ENCODE measurements at regions not wholly inside any gene's neighbourhood (a gene's known extent, or its start where the extent isn't known, plus 50 kb on each side); places are given as distances from the start of the nearest gene placed in this dataset.

- DNase-seq: no peak
Observed at GRCh38 chr18:2409906-2410305, 161.4 kb downstream of the METTL4 start.

GRCh38 chr18:2410688-2411087, 160.6 kb downstream of the METTL4 start:
- DNase-seq: no peak

DNA sequence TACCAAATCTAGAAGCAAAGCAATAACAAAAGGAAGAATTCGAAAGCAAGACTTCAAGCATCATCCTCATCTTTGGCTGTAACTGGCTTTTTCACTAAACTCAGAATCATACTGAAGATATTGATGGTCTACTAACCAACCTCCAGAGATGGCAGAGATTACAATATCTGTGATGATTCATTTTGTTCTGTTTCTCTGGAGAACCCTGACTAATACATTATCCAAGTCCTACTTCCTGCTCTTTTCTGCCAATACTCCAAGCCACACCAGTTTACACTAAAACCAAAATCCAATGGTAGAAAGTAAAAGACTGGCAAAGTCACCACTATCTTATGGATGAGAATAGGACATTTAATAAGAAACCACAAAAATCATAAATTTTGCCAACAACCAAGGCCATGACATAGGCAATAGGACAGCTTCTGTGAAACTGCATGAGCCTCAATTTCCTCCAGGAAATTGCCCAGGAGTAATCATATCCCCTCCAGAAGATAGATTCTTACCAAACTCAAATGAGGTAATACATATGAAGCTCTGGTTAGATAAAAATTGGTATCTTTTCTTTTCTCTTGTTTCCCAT, 159.8 kb downstream of the METTL4 start:
- no peak for DNase-seq

GRCh38 chr18:2412281-2412680, 159.0 kb downstream of the METTL4 start:
- DNase-seq: no peak

- no peak for DNase-seq
Observed at GRCh38 chr18:2412996-2413751, 158.1 kb downstream of the METTL4 start.

DNA sequence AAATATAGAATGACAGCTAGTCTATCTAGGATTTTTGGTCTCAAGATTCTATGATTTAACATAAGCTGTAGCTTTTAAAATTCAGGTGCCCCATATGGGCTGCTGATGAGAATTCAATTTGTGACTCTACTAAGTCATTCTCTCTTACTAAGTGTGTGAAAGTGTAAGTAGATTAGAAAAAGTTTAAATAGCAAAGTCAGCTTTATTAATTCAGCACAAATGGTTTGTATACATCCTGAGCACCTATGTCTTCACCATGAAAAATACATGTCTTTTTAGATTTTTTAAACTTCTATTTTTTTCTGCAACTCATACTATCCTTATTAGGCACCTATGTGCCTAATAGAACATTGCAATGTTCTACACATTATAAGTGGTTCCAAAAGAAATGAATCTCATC, 157.1 kb downstream of the METTL4 start:
- no peak for DNase-seq

DNA sequence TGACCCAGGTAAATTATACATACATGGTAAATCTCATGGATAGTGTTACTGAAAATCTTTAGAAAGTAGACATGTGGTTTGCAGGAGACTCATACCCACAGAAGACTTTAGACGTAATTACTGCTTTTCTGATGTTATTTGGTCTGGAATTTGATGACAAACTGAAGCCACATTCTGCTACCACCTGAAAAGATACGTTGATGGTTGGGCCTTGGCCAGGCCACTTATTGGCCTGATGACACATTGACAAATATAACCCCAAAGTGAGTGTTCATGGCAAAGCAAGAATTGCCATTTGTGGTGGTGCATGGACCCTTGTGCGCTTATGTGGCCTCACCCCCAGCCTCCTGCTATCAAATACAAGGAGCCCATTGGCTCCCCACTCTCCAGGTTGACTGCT, 155.6 kb downstream of the METTL4 start:
- no peak for DNase-seq

- DNase-seq: no peak
Observed at GRCh38 chr18:2417861-2418610, 153.3 kb downstream of the METTL4 start.

DNA sequence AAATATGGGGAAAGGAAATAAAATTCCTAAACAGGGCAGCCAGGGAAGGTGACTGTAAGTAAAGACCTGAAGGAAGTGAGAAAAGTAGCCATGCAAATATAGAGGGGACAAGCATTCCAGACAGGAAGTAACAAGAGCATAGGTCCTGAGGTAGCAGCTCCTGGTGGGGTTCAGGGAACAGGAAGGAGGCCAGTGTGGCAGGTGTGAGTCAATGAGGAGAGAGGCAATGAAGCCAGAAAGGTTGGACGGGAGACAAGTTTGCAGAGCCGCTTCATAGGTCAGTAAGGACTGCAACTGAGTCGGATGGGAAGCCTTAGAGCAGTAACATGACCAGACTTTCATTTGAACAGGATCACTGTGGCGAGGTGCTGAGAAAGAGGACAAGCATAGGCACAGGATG, 150.9 kb downstream of the METTL4 start:
- DNase-seq: no peak

- DNase-seq: no peak
Observed at GRCh38 chr18:2423761-2424160, 147.5 kb downstream of the METTL4 start.

- DNase-seq: no peak
Observed at GRCh38 chr18:2424420-2424819, 146.9 kb downstream of the METTL4 start.

DNA sequence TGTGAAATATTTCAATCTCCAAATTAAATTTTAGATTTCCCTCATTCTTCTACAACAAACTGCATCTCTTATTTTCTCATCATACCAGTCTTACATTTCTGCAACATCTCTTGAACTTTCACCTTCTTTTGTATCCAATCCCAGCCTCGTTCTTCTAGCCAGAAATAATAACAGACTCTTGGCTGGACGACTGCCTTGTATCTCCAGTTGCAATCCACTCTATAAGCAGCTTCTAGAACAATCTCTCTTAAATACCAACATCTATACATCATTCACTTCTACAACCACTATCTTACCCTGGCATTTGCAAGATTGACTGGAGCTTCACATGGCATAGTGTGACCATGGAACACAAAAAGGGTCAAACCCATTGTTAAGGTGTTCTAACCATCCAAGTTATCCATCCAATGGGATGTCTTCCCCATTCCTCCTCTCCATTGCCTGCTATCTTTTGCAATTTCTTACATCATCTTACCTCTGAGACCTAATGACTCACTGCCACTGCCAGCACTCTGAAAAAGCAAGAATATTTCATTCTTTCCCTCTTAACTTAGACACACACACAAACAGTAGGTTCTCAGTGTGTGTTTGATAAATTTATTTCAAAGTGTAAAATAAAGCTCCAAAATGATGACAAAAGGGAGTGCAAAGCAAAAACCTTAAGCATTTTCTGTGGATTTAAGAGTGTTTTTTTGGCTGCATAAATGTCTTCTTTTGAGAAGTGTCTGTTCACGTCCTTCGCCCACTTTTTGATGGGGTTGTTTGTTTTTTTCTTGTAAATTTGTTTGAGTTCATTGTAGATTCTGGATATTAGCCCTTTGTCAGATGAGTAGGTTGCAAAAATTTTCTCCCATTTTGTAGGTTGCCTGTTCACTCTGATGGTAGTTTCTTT, 145.6 kb downstream of the METTL4 start:
- DNase-seq: no peak

GRCh38 chr18:2430191-2430590, 141.1 kb downstream of the METTL4 start:
- no peak for DNase-seq

DNA sequence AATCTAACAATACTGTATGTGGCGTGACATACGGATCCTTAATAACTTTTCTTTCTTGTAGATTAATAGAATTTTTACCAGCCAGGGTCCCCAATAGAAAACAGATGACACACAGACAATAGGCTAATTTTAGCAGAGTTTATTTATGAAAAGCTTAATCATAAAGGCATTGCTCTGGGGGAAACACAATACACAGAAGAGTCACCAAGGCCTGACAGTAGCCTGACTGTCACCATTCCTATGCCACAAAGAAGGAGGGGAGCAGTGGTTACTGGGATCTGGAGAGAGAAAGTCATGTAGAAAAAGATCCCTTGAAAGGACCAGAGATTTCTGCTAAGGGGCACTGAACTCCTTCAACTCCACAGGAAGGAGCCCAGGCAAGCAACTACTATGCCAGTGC, 139.5 kb downstream of the METTL4 start:
- DNase-seq: no peak

DNA sequence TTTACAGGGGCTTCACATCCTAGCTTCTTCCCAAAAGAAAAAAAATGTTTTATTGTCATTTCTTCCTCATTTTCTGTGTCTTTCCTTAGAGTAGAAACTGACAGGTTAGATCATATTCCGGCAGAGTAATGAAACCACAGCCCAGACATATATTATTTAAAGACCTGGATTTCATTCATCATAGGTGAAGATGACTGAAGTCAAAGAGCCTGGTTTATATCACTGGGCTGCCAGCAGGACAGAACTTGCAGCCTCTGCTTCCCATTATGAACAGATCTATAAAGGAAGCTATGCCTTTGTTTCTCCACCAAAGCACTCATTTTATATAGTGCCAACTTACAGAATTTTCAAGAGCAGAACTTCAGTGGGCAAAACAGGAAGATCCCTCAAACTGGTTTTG, 137.9 kb downstream of the METTL4 start:
- no peak for DNase-seq

DNA sequence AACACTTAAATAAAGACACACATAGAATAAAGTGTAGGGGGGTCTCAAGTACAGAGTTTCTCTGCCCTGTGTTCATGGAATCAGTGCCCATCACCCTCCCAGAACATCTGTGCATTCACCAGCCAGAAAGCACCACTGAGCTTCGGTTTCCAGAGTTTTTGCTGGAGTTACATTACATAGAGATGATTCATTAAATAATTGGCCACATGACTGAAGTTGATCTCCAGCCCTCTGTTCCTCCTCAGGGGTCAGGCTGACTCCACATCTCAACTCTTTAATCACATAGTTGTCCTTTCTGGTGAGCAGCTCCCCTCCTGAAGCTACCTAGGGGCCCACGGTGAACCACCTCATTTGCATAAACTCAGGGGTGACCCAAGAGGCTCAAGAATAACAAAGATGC, 129.8 kb downstream of the METTL4 start:
- DNase-seq: no peak

- DNase-seq: no peak
Observed at GRCh38 chr18:2442006-2442405, 129.3 kb downstream of the METTL4 start.

DNA sequence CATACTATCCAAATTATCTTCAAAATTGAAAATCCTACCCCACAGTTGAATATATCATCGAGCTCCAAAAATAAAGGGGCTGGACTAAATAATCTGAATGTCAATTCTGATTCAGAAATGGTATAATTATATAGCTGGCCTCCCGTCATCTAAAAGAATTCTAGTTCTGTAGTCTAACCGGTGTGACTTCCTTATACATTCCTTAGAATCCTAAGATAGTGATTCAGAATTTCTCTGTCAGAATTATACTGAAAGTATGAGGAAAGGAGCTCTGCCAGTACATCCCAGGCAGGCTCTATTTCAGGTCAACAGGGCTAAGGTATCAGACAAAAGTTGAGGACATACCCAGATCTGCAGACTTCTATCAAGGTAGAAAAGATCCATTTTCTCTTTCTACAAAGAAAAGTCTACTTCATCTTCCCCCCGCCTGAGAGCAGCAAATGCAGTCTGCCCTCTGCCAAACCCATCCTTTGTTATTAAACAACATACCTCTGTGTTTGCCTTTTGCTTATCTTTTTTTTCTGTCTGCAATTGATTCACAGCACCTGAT, 128.5 kb downstream of the METTL4 start:
- no peak for DNase-seq

GRCh38 chr18:2444201-2444875, 127.0 kb downstream of the METTL4 start:
- no peak for DNase-seq

DNA sequence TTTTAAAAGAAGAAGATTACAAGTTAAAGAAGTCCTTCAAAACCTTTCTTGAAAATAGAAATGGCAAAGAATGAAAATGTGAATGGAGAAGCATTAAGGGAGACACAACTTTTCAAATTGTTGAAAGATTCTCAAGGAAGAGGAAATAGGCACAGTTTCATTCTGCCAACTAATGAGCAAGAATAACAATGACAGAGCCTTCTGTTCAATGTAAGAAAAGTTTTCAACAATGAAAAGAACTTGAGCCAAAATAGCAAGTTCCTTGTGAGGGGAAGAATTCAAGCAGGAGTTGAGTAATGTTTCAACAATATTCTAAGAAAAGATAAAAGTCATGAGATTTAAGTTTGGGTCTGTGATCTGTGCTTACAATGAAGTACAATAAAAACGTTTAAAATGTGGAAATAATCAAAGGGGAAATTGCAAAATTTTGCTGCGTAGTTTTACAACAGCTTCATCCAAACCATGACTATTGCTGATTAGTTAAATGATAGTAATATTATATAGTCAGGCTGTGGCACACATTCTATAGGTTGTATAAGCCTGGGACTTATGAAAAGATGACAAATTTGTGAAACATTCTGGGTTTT, 122.6 kb downstream of the METTL4 start:
- no peak for DNase-seq

- no peak for DNase-seq
Observed at GRCh38 chr18:2451556-2451955, 119.7 kb downstream of the METTL4 start.

DNA sequence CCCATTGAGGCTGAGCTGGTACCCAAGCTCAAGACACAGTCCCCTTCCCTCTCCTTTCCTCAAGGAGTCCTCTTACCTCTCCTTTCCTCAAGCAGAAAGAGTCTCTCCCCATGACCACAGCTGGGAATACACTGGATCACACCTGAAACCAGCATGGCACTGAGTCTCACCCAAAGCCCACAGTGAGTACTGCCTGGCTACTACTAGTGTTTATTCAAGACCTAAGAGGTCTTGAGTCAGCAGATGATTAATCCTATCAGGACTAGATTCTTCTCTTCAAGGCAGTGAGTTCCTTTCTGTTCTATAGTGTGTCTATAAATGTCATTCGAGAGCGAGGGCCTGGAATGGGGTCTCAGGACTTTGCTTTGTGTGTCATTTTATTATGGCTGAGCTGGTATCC, 111.4 kb downstream of the METTL4 start:
- DNase-seq: no peak
